GM19452 (cell line): ENCODE measurements at regions not wholly inside any gene's neighbourhood (a gene's known extent, or its start where the extent isn't known, plus 50 kb on each side); places are given as distances from the start of the nearest gene placed in this dataset.

Experiments used
- ATAC-seq: cut with Tn5 transposase; IDR thresholded peaks from one replicate; pipeline ENCODE4 v1.9.1; 2021; ENCODE audit not compliant: unreplicated experiment

DNA sequence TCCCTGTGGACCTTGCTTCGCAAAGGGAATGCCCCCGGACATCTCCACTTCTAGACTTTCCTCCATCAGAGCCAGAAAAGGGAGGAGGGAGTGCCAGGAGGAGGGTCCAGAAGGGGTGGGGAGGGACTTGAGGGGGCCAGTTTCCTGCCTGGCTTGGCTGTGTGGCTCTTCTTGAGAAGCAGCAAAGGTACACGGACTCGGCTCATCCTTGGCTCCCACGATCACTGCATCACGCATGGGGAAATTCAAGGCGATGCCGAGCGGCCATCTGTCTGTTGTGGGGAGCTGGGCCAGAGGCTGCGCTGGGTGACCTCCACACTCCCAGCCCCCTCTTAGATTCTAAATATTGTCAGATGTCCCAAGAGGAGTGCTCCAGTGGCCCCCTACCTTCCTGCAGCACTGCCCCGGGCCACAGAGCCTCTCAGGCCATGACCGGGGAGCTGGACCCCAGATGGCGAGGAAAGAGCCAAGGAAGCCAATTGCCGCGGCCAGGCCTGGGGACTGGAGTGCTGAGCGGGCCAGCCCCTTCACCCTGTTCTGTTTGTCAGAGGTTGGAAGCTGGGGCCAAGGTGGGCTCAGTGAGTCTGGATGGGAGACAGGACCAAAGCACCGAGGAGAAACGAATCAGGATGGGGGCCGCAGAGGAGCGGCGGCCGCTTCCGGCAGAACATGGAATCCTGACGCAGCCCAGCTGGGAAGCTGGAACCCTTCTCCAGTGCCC is 104.5 kb downstream of the RBFOX3 start:
- no peak for ATAC-seq

DNA sequence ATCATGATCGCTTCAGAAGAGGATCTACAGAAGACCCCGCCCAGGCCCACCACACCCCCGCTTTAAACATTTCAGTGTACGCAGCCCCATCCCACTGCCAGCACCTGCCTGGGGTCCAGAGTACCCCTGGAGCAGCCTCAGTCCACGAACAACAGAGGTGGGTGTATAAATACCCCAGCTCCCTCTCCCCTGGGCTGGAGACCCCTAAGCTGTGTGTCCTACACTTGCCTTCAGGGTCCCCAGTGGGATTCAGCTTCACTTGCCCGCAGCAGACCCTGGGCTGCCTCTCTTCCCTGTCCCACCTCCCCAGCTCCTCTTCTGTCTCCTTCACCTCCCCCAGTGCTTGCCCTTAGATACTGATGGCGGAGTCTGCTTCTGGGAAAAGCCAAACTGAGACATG is 105.7 kb downstream of the RBFOX3 start:
- ATAC-seq: no peak

DNA sequence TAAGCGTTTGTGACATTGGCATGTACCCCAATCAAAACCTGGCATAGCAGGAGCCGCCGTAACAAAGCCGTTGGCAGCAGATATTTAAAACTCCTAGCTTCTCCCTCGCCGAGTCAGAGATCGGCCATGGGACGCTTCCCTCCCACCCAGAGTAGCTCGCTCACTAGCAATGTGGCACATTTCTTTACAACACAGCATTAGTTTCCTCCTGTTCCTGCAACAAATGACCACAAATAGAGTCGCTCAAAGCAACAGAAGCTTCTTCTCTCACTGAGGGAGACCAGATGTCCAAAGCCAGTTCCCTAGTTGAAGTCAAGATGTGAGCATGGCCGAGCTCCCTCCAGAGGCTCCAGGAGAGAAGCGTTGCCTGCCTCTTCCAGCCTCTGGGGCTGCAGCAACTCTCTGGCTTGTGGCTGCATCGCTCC is 106.7 kb downstream of the RBFOX3 start:
- no peak for ATAC-seq

DNA sequence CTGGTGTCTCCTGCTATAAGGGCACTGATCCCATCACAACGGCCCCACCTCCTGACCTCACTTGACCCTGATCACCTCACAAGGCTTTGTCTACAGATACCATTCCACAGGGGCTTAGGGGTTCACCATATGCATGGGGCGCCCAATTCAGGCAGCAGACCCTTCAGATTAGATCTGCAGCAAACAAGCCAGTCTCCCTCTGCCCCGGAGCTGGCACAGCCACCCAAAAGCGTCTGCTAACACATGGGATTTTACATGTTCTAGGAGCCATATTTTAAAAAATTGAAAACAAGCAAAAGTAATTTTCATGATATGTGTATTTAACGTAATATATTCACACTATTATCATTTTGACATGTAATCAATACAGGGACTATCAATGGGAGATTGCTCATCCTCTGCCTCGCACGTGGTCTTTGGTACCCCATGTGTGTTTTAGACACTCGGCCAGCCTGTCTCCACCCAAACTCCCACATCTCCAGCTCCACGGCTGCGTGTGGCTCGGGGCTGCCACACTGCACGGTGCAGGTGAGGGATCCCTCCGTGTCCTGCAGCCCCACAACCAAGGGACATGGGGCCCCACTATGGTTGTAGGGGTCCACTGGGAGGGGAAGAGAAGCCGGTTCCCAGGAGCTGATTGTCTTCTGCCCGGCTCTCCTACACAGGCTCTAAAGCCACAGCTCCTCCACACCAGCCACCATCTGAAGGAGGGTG is 107.6 kb downstream of the RBFOX3 start:
- no peak for ATAC-seq

DNA sequence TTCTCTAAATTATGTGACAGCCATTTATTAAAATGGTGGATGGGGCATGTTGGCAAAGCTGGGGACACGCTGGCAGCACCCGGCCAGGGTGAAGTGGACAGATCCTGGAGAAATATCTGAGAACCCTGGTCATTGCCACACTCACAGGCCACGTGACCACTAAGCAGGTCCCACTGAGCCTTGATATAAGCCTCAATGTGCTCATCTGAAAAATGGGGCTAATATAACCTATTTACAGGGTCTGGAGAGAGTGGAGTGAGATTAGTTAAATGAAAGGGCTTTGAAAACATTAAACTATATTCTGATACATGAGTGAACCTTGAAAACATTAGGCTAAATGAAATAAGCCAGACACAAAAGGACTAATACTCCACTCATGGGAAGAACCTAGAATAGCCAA is 108.9 kb downstream of the RBFOX3 start:
- ATAC-seq: no peak

DNA sequence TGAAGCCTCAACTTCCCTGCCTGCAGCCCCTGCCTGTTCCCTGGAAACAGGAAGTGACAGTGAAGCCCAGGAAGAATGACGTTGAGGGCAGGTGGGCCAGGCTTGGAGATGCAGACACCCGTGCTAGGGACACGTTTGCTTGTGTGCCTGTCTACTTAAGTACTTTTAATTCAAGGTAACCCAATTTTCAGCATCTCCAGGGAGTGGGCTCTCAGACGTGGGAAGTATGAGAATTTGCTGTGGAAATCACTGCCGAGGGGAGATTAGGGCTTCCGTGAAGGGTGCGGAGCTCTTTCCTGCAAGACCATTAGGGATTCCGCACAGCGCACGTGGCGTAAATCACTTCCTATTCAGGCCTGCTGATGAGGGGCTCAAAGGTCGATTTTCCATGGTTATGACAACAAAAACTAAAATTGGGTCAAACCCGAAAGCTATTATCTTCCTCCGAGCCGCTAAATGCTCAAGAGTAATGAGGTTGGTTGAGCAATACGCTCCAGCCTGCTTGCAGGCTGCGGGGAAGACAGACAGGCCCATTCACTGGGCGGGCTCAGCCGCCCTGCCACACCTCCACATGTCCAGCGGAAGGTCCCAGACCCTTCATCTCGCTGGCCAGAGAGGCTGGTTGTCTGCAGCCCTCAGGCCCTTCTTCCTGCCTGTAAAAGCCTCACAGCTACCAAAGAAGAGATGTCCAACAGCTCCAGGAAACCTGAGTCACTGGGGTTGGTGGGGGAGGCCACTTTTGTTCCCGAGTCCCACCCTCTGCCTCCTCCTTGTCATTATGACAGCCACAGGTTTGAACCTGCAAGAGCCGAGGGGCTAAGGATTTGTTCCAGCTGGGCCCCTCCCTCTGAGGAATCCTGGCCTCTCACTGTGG is 109.9 kb downstream of the RBFOX3 start:
- no peak for ATAC-seq

DNA sequence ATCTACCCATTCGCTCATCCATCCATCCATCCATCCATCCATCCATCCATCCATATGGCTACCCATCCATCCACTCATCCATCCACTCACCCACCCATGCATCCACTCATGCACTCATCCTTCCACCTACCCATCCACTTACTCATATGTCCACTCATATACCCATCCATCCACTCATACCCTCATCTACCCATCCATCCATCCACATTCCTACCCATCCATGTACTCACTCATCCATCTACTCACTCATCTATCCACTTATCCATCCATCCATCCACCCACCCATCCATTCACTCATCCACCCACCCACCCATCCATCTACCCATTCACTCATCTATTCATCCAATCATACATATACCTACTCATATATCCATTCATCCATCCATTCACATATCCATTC is 112.0 kb downstream of the RBFOX3 start:
- no peak for ATAC-seq

DNA sequence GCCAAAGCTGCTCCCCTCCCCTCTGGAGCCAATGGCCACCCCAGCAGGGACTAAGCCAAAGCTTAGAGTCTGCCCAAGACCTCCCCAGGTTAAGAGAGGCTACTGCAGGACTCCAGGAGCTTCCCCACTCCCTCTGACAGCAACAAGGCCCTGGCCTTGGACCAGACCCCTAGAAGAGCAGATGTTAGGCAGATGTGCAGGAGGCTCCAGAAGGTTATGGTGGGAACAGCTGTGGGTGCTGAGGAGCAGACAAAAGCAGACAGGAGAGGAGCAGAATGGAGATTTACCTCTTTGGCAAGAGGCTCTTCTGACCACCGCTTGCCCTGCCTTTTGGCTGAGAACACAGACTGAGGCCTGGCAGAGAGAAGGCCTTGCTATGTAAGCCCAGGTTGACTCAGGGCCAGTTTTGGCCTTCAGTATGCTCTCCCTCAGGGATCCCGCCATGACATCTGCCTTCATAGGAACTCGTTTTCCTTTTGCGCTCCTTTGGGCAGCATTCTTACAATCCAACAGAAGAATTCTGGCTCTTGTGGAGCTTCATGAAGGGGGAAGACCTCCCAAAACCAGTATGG is 113.0 kb downstream of the RBFOX3 start:
- no peak for ATAC-seq

DNA sequence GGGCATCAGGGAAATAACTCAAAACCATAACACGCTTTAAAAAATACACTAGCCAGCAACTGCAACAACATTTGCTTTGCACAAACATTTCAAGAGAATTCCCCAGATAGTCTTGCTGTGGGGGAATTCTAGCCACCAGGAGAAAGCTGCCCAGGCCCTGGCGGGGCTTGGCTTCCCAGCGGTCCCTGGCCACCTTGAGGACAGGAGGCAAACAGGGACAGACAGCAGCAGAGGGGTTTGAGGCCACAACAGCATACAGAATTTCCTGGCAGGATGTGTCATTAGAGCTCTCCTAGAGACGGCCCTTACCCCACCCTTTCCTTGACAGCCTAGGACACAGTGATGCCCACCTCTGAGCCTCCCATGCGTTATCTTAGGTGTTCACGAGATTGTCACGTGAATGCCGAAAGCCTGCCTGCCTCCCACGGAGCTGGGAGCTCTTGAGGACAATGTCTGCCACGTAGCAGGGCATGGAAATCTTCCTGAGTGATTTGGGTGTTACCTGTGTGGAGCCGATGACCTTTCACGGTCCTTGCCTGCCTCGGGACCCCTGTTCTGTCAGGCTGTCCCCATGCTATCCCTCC is 114.3 kb downstream of the RBFOX3 start:
- ATAC-seq: no peak

DNA sequence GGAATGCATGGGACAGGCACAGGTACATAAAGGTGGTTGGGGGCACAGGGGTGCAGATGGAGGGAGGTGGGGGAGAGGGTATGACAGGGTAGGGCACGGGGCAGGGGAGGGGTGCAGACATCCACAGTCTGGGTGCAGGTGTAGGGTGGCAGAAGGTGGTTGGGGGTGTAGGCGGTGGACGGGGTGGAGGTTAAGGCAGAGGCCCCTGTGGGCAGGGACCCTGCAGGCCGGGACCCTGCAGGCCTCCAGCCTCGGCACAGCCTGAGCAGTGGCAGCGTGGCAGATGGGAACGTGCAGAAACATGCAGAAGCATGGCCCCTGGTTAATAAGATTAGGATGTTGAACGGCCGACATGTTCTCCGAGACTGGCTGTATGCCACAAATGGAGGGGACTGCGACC is 115.2 kb downstream of the RBFOX3 start:
- no peak for ATAC-seq

DNA sequence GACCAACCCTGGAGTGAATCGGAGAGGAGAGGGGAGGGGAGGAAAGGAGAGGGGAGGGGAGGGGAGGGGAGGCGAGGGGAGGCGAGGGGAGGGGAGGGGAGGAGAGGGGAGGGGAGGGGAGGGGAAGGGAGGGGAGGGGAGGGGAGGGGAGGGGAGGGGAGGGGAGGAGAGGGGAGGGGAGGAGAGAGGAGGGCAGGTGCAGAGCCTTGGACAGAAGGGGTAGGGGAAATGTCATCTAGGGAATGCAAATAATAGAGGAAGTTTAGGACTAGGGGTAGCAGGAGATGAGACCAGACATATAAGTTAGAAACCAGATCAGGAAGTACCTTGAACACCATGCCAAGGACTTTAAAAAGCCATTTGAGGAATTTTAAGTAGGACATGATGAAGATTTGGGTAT is 119.8 kb downstream of the RBFOX3 start:
- ATAC-seq: no peak

DNA sequence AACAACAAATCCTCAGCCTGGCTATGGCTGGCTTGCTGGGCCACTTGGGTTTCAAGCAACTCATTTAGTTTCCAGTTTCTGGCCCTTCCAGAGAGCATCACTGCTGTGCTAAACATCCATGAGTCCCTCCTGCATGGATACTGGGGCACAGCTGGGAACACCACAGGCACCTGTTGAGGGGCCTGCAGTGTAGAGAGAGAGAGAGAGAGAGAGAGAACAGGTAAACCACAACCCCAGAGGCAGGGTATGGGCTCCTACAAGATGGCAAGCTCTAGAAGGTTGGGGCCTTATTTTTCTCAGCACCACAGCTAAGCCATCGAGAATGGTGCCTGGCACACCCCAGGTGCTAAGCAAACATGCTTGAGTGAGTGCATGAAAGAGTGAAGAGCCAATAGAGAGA is 120.3 kb downstream of the RBFOX3 start:
- no peak for ATAC-seq

DNA sequence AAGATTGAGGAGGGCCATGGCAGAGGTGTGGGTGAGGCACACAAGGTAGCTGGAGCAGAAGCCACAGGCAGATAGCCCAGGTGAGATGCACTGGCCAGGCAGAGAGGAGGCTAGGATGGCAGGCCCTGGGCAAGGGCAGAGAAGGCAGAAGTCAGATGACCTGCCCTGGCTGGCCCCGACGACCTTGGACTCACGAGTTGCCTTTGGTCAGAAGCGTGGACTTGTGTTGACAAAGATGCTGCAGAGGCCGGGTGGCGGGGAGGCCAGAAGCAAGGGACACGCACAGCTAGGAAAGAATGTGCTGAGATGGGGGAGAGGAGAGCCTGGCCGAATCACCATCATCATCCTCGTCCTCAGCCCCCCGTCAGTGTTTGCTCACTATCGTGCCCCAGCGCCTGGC is 123.7 kb downstream of the RBFOX3 start:
- no peak for ATAC-seq

DNA sequence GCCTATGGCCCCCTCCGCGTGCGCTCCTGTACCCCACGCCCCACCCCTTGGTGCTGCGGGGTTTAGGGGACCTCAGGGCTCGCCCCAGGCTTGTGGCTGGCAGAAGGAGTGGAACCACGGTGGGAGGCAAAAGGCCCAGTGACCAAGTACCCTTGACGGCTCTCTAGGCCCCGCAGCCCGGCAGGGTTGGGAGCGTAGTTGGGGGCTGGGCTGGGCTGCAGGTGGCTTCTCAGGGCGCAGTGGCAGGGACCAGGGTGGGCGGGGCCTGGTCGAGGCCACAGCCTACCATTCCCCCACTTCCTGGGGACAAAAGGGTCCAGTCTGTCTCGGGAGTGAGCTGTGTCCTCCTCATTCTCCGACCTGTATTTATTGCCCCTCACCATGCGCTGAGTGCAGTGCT is 124.9 kb downstream of the RBFOX3 start:
- no peak for ATAC-seq

DNA sequence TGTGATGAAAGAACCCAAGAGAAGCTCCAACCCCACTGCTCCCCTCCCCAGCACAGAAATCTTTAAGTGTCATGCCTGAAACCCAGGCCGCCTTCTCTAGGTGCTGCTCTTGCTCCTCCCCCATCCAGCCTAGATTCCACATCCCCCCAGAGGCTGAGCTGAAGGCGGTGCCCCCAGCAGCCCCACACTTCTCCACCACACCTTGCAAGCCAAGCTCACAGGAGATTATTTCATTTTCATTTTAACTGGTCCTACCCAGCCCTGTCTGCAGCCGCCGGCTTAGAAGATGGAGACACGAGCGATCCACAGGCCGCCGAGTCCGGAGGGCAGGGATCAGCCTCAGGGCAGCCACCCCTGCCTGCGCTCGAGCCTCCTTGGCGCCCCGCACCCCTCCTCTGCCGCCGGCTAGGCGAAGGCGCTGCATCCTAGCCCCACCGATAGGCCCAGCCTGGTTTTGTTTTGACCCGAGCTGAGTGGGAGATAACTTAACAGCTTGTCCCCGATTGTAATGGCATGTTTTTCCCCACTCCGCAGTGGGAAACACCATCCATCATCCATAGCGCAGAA is 125.3 kb downstream of the RBFOX3 start:
- ATAC-seq: no peak

DNA sequence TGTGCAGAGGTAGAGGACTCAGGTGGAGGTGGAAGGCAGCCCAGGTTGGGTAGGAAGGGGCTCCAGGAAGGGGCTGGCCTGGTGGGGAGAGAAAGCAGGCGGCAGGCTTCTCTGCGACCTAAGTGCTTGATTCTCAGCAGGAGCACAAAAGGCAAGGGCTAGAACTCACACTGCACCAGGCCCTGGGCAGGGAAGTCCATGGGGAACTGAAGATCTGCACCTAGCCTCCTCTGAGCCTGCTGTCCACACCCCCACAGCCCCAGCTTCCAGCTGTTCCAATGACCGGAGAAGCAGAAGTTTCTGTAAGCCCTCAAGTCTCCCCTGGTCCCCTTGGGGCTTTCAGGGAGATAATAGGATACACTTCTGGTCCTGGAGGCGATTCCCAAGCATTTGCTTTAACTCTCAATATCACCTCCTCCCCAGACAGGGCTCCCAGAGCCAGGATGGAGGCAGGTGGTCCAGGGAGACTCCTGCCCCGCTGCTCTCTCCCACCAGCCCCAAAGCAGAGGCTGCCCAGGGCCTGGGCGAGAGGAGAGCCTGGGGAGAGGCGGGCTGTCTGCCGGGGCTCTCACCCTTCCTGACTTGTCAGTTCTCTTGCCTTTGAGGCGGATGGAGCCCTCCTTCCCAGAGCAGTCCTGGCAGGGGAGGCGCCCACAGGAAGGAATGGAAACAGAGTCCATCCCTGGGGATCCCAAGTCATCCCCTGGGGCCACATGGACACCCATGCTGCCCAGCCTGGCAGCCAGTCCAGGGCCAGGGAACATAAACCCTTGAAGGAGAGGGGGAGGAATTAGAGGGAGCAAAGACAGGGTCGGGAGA is 126.0 kb downstream of the RBFOX3 start:
- ATAC-seq: no peak

DNA sequence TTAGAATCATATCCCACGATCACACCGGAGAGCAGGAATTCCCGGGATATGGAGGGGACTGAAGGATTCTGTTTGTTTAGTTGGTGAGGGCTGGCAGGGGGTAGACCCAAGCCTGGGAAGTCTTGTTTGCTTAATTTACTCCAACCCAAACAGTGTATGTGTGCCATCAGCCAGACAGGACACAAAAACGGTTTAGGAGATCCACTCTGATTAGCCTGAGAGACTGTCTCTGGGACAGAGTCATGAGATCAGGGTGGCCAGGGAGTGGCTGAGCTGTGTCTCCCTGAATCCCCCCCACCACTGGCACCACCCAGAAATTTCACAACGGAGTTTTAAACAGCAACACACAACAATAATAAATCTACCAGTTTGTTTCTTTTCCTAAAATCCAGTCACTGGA is 127.0 kb downstream of the RBFOX3 start:
- no peak for ATAC-seq

DNA sequence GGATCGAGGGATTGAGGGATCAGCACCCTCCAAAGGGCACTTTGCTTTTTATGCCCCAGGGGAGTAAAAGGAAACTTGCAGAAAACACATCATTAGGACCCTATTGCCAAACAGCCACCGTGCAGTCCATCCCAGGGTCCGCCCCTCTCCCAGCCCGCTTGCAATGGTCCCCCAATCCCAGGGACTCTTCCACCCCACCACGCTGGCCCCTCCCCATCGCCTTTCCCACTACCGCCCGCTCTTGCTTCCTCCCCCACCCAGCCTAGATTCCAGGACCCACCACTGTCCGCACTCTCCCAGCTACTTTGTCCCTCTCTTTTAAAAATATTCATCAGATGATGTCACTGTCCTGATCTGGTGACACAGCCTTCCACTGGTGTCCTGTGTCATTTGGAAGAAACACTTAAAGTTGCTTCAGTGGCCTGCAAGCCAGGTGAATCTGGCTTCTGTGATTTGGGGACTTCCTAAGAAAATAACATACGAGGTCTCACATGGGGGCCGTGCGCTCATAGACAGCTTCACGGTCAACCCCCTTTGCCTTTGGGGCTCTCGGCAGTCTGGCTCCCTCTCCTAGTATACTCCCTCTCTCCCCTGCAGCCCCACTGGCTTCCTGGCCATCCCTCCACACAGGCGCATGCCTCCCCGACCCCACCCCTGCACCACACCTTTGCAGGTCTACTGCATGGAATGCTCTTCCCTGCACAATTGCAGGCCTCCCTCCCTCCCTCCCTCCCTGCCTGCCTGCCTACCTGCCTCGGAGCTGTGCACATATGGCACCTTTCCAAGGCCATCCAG is 127.9 kb downstream of the RBFOX3 start:
- no peak for ATAC-seq

DNA sequence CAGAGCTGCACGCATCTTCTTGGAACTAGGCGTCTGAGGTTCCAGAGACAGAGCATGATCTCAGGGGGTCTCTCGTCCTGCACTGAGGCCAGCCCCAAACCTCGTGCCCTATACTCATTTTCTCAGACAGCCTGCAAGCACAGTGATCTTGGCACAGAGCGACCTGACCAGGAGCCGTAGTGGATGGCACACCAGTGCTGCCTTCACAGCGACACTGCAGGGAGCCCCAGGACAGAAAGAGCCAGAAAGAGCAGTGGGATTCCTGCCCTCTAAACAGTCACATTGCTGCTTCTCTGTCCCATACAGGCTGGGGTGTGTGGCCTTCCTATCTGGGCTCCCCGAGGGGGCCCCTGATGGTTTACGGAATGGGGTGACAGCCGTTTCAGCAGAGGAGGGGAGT is 131.0 kb downstream of the RBFOX3 start:
- no peak for ATAC-seq
